Omental fat pad (tissue), 3 donors: ENCODE measurements at regions not wholly inside any gene's neighbourhood (a gene's known extent, or its start where the extent isn't known, plus 50 kb on each side); places are given as distances from the start of the nearest gene placed in this dataset.
"Not testable (repeated sequence)": the region's sequence is repeated elsewhere in the genome, so short reads cannot be mapped to it uniquely, and the experiment has no call there.

Experiments
- ATAC-seq: fragments of 150-250 bp; one replicate; pipeline ENCODE4 v1.9.1; 2016; ENCODE audit warnings: mild to moderate bottlenecking, moderate library complexity; ENCODE audit not compliant: low FRiP score
- DNase-seq: peaks from one replicate; pipeline ENCODE4 v3.0.0-alpha.2; 2019; ENCODE audit warnings: low spot score
- CTCF ChIP-seq, 3 donors: fragments of 450-650 bp; IDR thresholded peaks; one replicate each; pipeline ENCODE4 v1.5.1; 2016 to 2017; ENCODE audit warnings: antibody characterized with exemption in 3 of 3, mild to moderate bottlenecking in 3 of 3, moderate library complexity in 2 of 3

- DNase-seq (no peak), ATAC-seq (no peak)
- no peak for TF ChIP-seq CTCF (IDR thresholded peaks at IDR 0.05)
These were observed 1132.0 kb upstream of the LRRTM3 start for GRCh38 chr10:65793738-65794425.

GRCh38 chr10:65794861-65795260 lies 1131.0 kb upstream of the LRRTM3 start:
- ATAC-seq, DNase-seq: not testable (repeated sequence)

- TF ChIP-seq CTCF (IDR thresholded peaks at IDR 0.05): no peak
- ATAC-seq (no peak), DNase-seq (no peak)
These were observed 1129.4 kb upstream of the LRRTM3 start for GRCh38 chr10:65796472-65796871.

GRCh38 chr10:65798133-65798532 lies 1127.7 kb upstream of the LRRTM3 start:
- ATAC-seq: no peak
- DNase-seq: no peak
- no peak for TF ChIP-seq CTCF (IDR thresholded peaks at IDR 0.05)

- no peak for ATAC-seq
- no peak for DNase-seq
- no peak for TF ChIP-seq CTCF (IDR thresholded peaks at IDR 0.05)
These were observed 1123.4 kb upstream of the LRRTM3 start for GRCh38 chr10:65802391-65802790.

- no peak for TF ChIP-seq CTCF (IDR thresholded peaks at IDR 0.05)
- ATAC-seq (no peak), DNase-seq (no peak)
These were observed 1120.3 kb upstream of the LRRTM3 start for GRCh38 chr10:65805511-65805910.

- ATAC-seq: no peak
- no peak for DNase-seq
These were observed 1119.8 kb upstream of the LRRTM3 start for GRCh38 chr10:65805993-65806392.

More at GRCh38 chr10:65805993-65806392, 1119.8 kb upstream of the LRRTM3 start:
- TF ChIP-seq CTCF (IDR thresholded peaks at IDR 0.05): no peak
